ENCODE measurements at regions not wholly inside any gene's neighbourhood (a gene's known extent, or its start where the extent isn't known, plus 50 kb on each side); places are given as distances from the start of the nearest gene placed in this dataset.

GRCh38 chr12:85572956-85573355 lies 263.3 kb downstream of the RASSF9 start:
- Mint-ChIP-seq H3K4me1 (no peaks in the 10 kb centered on the region), H3K9me3 (no peaks in the 10 kb centered on the region), H3K4me3 (no peak overlapping the region), H3K36me3 (no peaks in the 10 kb centered on the region), H3K27ac (no peak overlapping the region), H3K27me3 (no peaks in the 10 kb centered on the region)

- H3K36me3 Mint-ChIP-seq: no peaks in the 10 kb centered on the region
- no peaks in the 10 kb centered on the region for H3K9me3 Mint-ChIP-seq
- H3K27me3 Mint-ChIP-seq: no peaks in the 10 kb centered on the region
- H3K27ac Mint-ChIP-seq: no peak overlapping the region
- no peaks in the 10 kb centered on the region for H3K4me1 Mint-ChIP-seq
- H3K4me3 Mint-ChIP-seq: no peak overlapping the region
These were observed 262.5 kb downstream of the RASSF9 start for GRCh38 chr12:85573635-85574214.

- Mint-ChIP-seq H3K27ac (no peak overlapping the region), H3K4me3 (no peak overlapping the region), H3K4me1 (no peaks in the 10 kb centered on the region), H3K27me3 (no peaks in the 10 kb centered on the region), H3K36me3 (no peaks in the 10 kb centered on the region), H3K9me3 (no peaks in the 10 kb centered on the region)
These were observed 261.9 kb downstream of the RASSF9 start for GRCh38 chr12:85574291-85574690.

- Mint-ChIP-seq H3K4me3 (no peak overlapping the region), H3K27ac (no peak overlapping the region), H3K36me3 (no peaks in the 10 kb centered on the region), H3K4me1 (no peaks in the 10 kb centered on the region), H3K27me3 (no peaks in the 10 kb centered on the region), H3K9me3 (no peaks in the 10 kb centered on the region)
These were observed 260.8 kb downstream of the RASSF9 start for GRCh38 chr12:85575120-85576096.

- Mint-ChIP-seq H3K4me1 (no peaks in the 10 kb centered on the region), H3K9me3 (no peaks in the 10 kb centered on the region), H3K36me3 (no peaks in the 10 kb centered on the region), H3K27ac (no peak overlapping the region), H3K4me3 (no peak overlapping the region), H3K27me3 (no peaks in the 10 kb centered on the region)
These were observed 255.5 kb downstream of the RASSF9 start for GRCh38 chr12:85580562-85581168.

GRCh38 chr12:85587158-85587557 lies 249.1 kb downstream of the RASSF9 start:
- H3K4me1 Mint-ChIP-seq: no peaks in the 10 kb centered on the region
- no peaks in the 10 kb centered on the region for H3K36me3 Mint-ChIP-seq
- H3K4me3 Mint-ChIP-seq: no peak overlapping the region
- peaks cover 6% of the 10 kb centered on the region for H3K9me3 Mint-ChIP-seq
- H3K27ac Mint-ChIP-seq: no peak overlapping the region
- H3K27me3 Mint-ChIP-seq: no peaks in the 10 kb centered on the region

- Mint-ChIP-seq H3K27me3 (no peaks in the 10 kb centered on the region), H3K4me1 (no peaks in the 10 kb centered on the region), H3K9me3 (peaks cover 6% of the 10 kb centered on the region), H3K27ac (no peak overlapping the region), H3K4me3 (no peak overlapping the region), H3K36me3 (no peaks in the 10 kb centered on the region)
These were observed 248.0 kb downstream of the RASSF9 start for GRCh38 chr12:85588221-85588620.

GRCh38 chr12:85600841-85601240 lies 235.4 kb downstream of the RASSF9 start:
- Mint-ChIP-seq H3K36me3 (no peaks in the 10 kb centered on the region), H3K9me3 (peaks cover 5% of the 10 kb centered on the region), H3K27ac (no peak overlapping the region), H3K4me1 (no peaks in the 10 kb centered on the region), H3K27me3 (no peaks in the 10 kb centered on the region), H3K4me3 (no peak overlapping the region)

- Mint-ChIP-seq H3K27ac (no peak overlapping the region), H3K36me3 (no peaks in the 10 kb centered on the region), H3K4me3 (no peak overlapping the region), H3K4me1 (no peaks in the 10 kb centered on the region), H3K9me3 (peaks cover 5% of the 10 kb centered on the region), H3K27me3 (no peaks in the 10 kb centered on the region)
These were observed 232.7 kb downstream of the RASSF9 start for GRCh38 chr12:85603556-85603955.

GRCh38 chr12:85606455-85606854 lies 229.8 kb downstream of the RASSF9 start:
- no peaks in the 10 kb centered on the region for H3K36me3 Mint-ChIP-seq
- H3K4me3 Mint-ChIP-seq: no peak overlapping the region
- H3K9me3 Mint-ChIP-seq: peaks cover 10% of the 10 kb centered on the region
- no peaks in the 10 kb centered on the region for H3K27me3 Mint-ChIP-seq
- no peak overlapping the region for H3K27ac Mint-ChIP-seq
- no peaks in the 10 kb centered on the region for H3K4me1 Mint-ChIP-seq

- no peaks in the 10 kb centered on the region for H3K4me1 Mint-ChIP-seq
- H3K36me3 Mint-ChIP-seq: no peaks in the 10 kb centered on the region
- no peaks in the 10 kb centered on the region for H3K27me3 Mint-ChIP-seq
- no peak overlapping the region for H3K27ac Mint-ChIP-seq
- peaks cover 13% of the 10 kb centered on the region for H3K9me3 Mint-ChIP-seq
- H3K4me3 Mint-ChIP-seq: no peak overlapping the region
These were observed 226.4 kb downstream of the RASSF9 start for GRCh38 chr12:85609778-85610177.

GRCh38 chr12:85610194-85610593 lies 226.0 kb downstream of the RASSF9 start:
- peaks cover 13% of the 10 kb centered on the region for H3K9me3 Mint-ChIP-seq
- no peaks in the 10 kb centered on the region for H3K4me1 Mint-ChIP-seq
- no peak overlapping the region for H3K27ac Mint-ChIP-seq
- H3K27me3 Mint-ChIP-seq: no peaks in the 10 kb centered on the region
- H3K4me3 Mint-ChIP-seq: no peak overlapping the region
- H3K36me3 Mint-ChIP-seq: no peaks in the 10 kb centered on the region

GRCh38 chr12:85616201-85616600 lies 220.0 kb downstream of the RASSF9 start:
- Mint-ChIP-seq H3K4me3 (no peak overlapping the region), H3K9me3 (peaks cover 7% of the 10 kb centered on the region), H3K36me3 (no peaks in the 10 kb centered on the region), H3K27ac (no peak overlapping the region), H3K27me3 (no peaks in the 10 kb centered on the region), H3K4me1 (no peaks in the 10 kb centered on the region)

GRCh38 chr12:85617307-85618091 lies 218.7 kb downstream of the RASSF9 start:
- H3K36me3 Mint-ChIP-seq: no peaks in the 10 kb centered on the region
- H3K27me3 Mint-ChIP-seq: no peaks in the 10 kb centered on the region
- no peak overlapping the region for H3K27ac Mint-ChIP-seq
- peaks cover 7% of the 10 kb centered on the region for H3K9me3 Mint-ChIP-seq
- no peak overlapping the region for H3K4me3 Mint-ChIP-seq
- no peaks in the 10 kb centered on the region for H3K4me1 Mint-ChIP-seq

GRCh38 chr12:85621041-85621440 lies 215.2 kb downstream of the RASSF9 start:
- no peak overlapping the region for H3K4me3 Mint-ChIP-seq
- H3K36me3 Mint-ChIP-seq: no peaks in the 10 kb centered on the region
- H3K4me1 Mint-ChIP-seq: no peaks in the 10 kb centered on the region
- no peak overlapping the region for H3K27ac Mint-ChIP-seq
- H3K27me3 Mint-ChIP-seq: no peaks in the 10 kb centered on the region
- no peaks in the 10 kb centered on the region for H3K9me3 Mint-ChIP-seq

Measured in activated naive CD4-positive, alpha-beta T cell treated with anti-CD3 and anti-CD28 coated beads, Interleukin-2, amount 50 U/mL, for 24 hours (primary cell).